8988T (cell line): ENCODE measurements at regions not wholly inside any gene's neighbourhood (a gene's known extent, or its start where the extent isn't known, plus 50 kb on each side); places are given as distances from the start of the nearest gene placed in this dataset.

Experiments
- DNase-seq: peaks from one replicate; pipeline ENCODE4 v3.0.0; 2011

- DNase-seq: no peak
These were observed 401.2 kb downstream of the TLL1 start for GRCh38 chr4:166274136-166274761.

DNA sequence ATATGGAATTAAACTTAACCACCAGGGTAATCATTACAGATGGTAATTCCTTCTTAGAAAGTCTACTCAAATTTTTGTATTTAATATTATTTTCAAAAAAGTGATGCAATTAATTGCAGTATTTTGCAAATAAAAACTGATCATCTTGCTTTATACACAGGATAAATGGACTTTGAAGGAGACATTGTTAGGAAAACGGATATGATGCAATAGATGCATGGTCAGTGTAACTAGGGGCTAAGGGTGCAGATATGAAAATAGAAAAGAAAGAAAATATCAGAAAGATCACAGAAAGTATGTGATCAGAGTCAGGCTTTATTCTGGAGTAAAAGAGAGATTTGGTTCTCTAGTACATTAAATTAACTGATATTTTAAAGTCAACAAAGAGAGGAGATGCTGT lies 401.7 kb downstream of the TLL1 start:
- DNase-seq: no peak

- no peak for DNase-seq
These were observed 404.4 kb downstream of the TLL1 start for GRCh38 chr4:166277401-166277800.

DNA sequence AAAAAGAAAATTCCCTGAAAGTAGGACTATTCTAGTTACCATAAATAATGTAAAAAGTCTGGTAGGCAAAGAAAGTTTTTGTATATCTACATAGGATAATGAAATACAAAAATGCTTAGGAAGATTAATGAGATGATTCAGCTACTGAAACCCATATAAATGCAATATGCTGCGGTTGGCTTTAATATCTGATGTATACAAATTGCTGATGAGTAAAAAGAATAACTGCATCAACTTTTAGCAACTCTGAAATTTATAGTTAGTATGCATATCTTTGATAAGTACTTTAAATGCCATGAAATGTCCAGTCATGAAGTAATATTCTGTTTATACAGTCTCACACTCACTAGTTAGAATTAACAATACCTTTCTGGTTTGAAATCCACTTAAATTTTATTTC lies 404.8 kb downstream of the TLL1 start:
- no peak for DNase-seq

GRCh38 chr4:166279261-166279660 lies 406.2 kb downstream of the TLL1 start:
- DNase-seq: no peak

- DNase-seq: no peak
These were observed 407.6 kb downstream of the TLL1 start for GRCh38 chr4:166280642-166281041.

DNA sequence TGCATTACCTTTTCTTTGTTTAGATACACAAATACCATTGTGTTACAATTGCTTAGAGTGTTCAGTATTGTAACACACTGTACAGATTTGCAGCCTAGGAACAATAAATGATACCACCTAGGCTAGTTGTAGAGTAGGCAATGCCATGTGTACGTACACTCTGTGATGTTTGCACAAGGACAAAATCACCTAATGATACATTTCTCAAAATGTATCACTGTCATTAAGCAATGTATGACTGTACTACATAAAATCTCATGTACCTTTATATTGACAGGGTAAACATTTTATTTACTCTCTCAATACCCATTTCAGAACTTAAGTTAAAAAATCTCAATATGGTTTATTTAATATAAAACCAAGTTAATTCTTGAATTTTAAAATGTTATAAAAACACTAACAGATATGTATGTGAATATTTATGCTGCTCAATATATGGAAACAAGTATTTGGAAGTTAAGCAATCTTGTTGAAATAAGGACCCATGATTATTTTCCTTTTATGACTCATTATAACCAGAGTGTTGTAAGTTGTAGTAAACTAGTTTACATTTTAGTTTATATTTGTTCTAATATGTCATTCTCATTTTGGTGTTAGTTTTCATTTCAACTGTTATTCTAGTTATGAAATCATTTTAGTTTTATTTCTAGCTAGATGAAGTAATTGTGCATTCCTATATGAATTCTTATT lies 409.2 kb downstream of the TLL1 start:
- no peak for DNase-seq

DNA sequence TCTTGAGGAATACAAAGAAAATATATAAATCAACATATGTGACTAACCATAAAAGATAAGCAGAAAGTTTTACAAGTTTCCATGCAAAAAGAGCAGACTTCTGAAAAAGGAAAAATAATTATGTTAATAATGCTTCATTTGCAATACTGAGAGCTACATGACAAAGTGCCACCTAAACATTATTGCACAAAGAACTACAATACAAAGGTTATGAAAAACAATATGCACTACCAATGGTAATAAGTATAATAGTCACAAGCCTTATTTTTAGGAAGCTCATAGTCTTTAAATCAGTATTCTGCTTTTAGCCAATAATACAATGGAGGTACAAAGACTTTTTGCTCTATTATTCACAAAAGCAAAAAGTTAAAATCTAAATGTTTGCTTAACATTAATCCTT lies 411.2 kb downstream of the TLL1 start:
- DNase-seq: no peak

DNA sequence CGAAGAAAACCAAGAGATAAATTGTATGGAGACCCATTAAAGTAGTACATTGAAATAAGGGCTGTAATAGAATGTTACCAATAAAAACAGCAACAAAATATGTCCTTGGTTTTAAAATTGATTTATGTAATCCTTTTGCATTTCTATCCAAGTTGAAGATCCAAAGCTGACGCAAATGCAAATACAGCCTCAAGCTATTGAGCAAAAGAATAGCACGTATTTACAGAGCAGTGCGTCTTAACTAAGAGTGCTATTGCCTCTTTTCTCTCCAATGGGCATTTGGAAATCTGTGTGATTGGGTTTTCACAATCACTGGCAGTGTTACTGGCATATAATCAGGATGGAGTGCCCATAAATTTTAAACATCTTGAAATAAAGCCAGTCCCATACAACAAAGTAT lies 417.4 kb downstream of the TLL1 start:
- DNase-seq: no peak

GRCh38 chr4:166293556-166293955 lies 420.5 kb downstream of the TLL1 start:
- no peak for DNase-seq

- no peak for DNase-seq
These were observed 428.2 kb downstream of the TLL1 start for GRCh38 chr4:166301266-166301665.

DNA sequence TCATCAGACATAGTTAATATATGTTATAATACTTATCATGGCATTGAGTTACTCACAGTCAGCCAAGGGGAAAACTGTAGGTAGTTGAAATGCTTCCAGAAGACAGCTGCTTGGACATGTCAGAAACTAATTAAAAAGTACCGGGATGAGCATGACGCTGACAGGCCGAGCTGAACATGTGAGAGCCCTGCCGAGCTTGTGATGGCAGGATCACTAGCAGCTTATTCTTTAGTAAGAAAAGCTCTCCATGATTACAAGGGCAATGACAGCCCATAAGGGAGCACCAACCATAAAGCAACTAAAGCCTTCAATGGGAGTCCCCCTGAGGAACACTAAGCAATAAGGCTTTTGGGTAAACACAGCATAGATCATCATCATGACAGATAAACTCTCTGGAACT lies 435.6 kb downstream of the TLL1 start:
- DNase-seq: no peak

GRCh38 chr4:166309286-166309685 lies 436.2 kb downstream of the TLL1 start:
- DNase-seq: no peak

GRCh38 chr4:166311169-166311568 lies 438.1 kb downstream of the TLL1 start:
- DNase-seq: no peak

DNA sequence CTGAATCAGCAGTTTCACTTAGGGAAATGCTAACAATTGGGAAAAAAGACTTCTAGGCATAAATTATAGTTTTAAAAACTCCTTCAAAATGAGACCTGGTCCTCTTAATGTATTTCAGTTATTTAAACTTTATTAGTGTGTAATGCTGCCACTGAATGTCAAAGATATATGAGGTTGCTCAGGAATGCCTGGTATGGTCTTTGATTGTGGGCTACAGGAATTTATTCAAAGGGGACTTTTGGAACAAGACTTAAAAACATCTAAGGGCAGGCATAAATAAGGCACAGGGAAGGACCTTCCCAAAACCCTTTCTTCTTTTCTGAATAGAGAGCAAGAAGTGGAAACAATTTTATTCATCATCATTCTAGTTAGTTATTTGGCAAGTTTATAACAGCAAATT lies 439.1 kb downstream of the TLL1 start:
- DNase-seq: no peak

- no peak for DNase-seq
These were observed 441.9 kb downstream of the TLL1 start for GRCh38 chr4:166314902-166315301.

- no peak for DNase-seq
These were observed 442.9 kb downstream of the TLL1 start for GRCh38 chr4:166315721-166316467.

GRCh38 chr4:166318810-166319525 lies 445.9 kb downstream of the TLL1 start:
- no peak for DNase-seq

GRCh38 chr4:166323250-166323649 lies 450.2 kb downstream of the TLL1 start:
- DNase-seq: no peak

DNA sequence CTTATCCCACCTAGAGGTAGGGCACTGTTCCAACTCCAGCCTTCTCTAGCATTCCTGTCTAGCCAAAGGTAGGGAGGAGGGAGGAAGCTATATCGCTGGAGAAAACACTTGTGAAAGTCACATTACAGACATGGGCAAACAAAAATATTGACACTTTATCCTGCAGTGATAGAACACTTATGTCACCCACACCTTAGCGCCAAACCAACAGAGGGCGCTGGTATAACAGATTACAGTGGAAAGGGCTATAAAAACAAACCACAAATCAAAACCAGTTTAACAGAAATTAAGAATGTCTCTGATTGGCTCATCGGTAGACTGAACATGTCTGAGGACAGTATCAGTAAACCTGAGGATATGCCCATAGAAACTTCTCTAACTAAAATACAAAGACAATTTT lies 451.3 kb downstream of the TLL1 start:
- no peak for DNase-seq

- no peak for DNase-seq
These were observed 462.4 kb downstream of the TLL1 start for GRCh38 chr4:166335256-166335938.

DNA sequence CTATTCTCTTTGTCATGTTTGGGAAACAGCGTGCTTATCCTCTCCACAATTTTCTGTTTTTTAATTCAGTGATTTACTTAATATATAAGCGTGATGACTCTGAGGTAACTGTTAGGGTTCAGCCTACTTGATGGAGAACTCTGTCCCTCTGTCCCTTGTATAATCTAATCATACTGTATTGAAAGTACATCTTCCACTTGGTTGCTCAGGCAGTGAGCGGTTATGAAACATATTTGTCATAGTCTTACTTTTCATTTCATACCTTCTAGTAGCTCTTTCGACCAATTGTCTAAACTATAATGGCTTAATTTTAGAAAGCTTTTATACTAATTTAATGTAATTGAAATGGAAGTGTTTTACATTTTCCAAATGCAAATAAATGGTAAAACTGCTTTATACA lies 469.0 kb downstream of the TLL1 start:
- DNase-seq: no peak

DNA sequence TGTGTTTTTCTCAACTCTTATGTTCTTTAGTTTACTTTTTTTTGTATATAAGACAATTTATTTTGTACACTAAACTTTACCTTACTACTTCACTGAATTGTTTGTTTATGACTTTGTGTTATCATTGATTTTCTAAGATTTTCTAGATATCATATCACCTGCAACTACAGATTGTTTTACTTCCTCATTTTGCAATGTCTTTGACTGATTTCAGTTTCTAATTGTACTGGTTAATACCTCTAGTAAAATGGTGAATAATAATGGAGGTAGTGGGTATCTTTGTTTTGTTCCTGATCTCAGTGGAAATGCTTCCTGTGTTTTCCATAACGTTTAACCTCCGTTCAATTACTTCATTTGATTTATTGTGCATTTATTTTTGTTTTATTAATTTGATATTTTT lies 490.2 kb downstream of the TLL1 start:
- no peak for DNase-seq
